ENCODE measurements at regions not wholly inside any gene's neighbourhood (a gene's known extent, or its start where the extent isn't known, plus 50 kb on each side); places are given as distances from the start of the nearest gene placed in this dataset.

DNA sequence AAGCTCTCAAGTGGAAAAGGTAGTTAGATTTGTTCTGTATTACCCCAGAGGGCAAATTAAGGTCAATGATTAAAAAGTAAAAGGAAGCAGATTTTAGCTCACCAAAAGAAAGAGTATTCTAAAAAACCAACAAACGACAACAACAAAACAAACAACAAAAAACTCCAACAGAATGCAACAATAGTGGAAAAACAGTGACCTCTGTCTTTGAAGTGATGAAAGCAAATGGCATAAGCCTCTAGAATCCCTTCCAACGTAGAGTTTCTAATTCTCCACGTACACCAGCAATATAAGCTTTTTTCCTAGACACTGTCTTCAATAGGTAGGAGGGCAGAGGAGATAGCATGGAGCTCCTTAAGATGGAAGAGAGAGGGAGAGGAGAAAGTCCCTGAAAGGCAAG, 359.1 kb downstream of the TTLL7 start:
- TF ChIP-seq, protein P1, sequence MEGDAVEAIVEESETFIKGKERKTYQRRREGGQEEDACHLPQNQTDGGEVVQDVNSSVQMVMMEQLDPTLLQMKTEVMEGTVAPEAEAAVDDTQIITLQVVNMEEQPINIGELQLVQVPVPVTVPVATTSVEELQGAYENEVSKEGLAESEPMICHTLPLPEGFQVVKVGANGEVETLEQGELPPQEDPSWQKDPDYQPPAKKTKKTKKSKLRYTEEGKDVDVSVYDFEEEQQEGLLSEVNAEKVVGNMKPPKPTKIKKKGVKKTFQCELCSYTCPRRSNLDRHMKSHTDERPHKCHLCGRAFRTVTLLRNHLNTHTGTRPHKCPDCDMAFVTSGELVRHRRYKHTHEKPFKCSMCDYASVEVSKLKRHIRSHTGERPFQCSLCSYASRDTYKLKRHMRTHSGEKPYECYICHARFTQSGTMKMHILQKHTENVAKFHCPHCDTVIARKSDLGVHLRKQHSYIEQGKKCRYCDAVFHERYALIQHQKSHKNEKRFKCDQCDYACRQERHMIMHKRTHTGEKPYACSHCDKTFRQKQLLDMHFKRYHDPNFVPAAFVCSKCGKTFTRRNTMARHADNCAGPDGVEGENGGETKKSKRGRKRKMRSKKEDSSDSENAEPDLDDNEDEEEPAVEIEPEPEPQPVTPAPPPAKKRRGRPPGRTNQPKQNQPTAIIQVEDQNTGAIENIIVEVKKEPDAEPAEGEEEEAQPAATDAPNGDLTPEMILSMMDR (IDR thresholded peaks at IDR 0.05 in 4 of 5, conservative IDR thresholded peaks at IDR 0.05 in 1 of 5) = no peak
- no peak for TF ChIP-seq POLR2A (IDR thresholded peaks at IDR 0.05)
- H3K27ac ChIP-seq = no peak overlapping the region
- DNase-seq (no peak), ATAC-seq (no peak)
- no peak overlapping the region for H3K4me3 ChIP-seq
- peaks cover 0 to 3% of the 10 kb centered on the region in 2 donors for H3K4me1 ChIP-seq
- in situ Hi-C loops (cut with MboI; ENCODE audit: low sequenced_read_pairs in 4 of 4) = no loop called here
- no peaks in the 10 kb centered on the region for H3K36me3 ChIP-seq
- intact Hi-C loops (cut with DNase I; ENCODE audit: low total_unique reads) = no loop called here
- H3K27me3 ChIP-seq = no peaks in the 10 kb centered on the region
- H3K9me3 ChIP-seq = no peaks in the 10 kb centered on the region

DNA sequence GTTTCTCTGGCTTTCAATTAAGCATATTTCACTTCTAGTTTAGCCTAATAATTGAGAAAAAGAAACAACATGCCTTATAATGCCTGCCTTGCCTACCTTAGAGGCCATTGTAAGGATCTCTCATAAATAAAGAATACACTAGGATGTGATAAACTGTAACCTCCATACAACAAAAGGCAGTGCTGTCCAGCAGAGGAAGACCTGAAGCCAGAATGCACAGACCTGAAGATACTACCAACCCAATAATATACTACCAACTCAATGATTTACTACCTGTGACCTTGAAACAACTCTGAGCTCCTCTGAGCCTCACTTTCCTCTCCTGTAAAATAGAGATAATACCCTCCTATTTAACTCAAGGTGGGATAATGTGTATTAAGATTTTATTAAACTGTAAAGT, 361.3 kb downstream of the TTLL7 start:
- Histone ChIP-seq H3K4me1 (peaks cover 0 to 3% of the 10 kb centered on the region in 2 donors), H3K27ac (no peak overlapping the region), H3K9me3 (no peaks in the 10 kb centered on the region), H3K36me3 (no peaks in the 10 kb centered on the region), H3K4me3 (no peak overlapping the region), H3K27me3 (no peaks in the 10 kb centered on the region)
- in situ Hi-C loops (cut with MboI; ENCODE audit: low sequenced_read_pairs in 4 of 4) (no loop called here), intact Hi-C loops (cut with DNase I; ENCODE audit: low total_unique reads) (no loop called here)
- TF ChIP-seq, protein P1 (IDR thresholded peaks at IDR 0.05 in 4 of 5, conservative IDR thresholded peaks at IDR 0.05 in 1 of 5) = no peak
- no peak for TF ChIP-seq POLR2A (IDR thresholded peaks at IDR 0.05)
- DNase-seq = no peak
- no peak for ATAC-seq

DNA sequence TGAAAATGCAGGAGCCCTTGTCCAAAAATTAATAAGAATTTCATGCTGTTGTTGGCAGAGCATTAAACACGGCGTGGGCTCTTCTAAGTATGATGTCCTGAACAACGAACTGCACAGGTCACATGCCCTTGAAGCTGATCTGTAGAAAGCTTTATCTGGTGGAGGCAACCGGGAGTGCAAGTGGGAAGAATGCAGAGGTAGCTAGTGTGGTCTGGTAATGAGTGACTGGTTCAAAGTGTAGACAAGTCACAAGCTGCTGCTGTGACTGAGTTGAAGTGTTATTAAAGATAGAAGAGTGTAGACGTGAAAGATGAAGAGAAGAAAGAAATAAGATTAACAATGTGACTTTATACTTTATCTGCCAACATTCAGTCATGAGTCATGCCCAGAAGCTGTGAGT, 361.9 kb downstream of the TTLL7 start:
- TF ChIP-seq POLR2A (IDR thresholded peaks at IDR 0.05) = no peak
- TF ChIP-seq, protein P1 (IDR thresholded peaks at IDR 0.05 in 4 of 5, conservative IDR thresholded peaks at IDR 0.05 in 1 of 5) = no peak
- intact Hi-C loops (cut with DNase I; ENCODE audit: low total_unique reads) (no loop called here), in situ Hi-C loops (cut with MboI; ENCODE audit: low sequenced_read_pairs in 4 of 4) (no loop called here)
- H3K27me3 ChIP-seq = no peaks in the 10 kb centered on the region
- H3K4me1 ChIP-seq = peaks cover 0 to 3% of the 10 kb centered on the region in 2 donors
- ATAC-seq = no peak
- H3K9me3 ChIP-seq = no peaks in the 10 kb centered on the region
- H3K27ac ChIP-seq = no peak overlapping the region
- no peaks in the 10 kb centered on the region for H3K36me3 ChIP-seq
- DNase-seq = no peak
- no peak overlapping the region for H3K4me3 ChIP-seq

DNA sequence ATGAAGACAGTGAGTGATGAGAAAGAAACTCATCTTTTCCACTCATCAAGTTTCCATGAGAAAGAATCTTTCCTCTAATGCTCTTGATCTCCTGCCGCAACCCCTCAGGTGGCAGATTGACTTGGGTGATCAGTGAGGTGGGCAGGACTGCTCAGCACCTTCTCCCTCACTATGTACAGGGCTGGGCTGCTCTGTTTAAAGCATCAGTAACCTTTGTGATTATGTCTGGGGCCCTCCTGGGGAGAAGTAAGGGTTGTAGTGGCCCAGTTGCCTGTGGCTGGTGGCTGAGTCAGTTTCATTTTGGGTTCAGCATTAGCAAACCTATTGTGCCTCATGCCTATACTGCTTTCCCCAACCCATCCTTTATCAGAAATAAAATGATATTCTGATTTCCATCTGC, 366.0 kb downstream of the TTLL7 start:
- ATAC-seq = no peak
- no peak for TF ChIP-seq POLR2A (IDR thresholded peaks at IDR 0.05)
- TF ChIP-seq, protein P1 (IDR thresholded peaks at IDR 0.05 in 4 of 5, conservative IDR thresholded peaks at IDR 0.05 in 1 of 5) = no peak
- Histone ChIP-seq H3K36me3 (no peaks in the 10 kb centered on the region), H3K27me3 (no peaks in the 10 kb centered on the region), H3K4me3 (no peak overlapping the region), H3K27ac (no peak overlapping the region), H3K4me1 (no peaks in the 10 kb centered on the region), H3K9me3 (no peaks in the 10 kb centered on the region)
- intact Hi-C loops (cut with DNase I; ENCODE audit: low total_unique reads) = no loop called here
- DNase-seq = no peak
- in situ Hi-C loops (cut with MboI; ENCODE audit: low sequenced_read_pairs in 4 of 4) = no loop called here

DNA sequence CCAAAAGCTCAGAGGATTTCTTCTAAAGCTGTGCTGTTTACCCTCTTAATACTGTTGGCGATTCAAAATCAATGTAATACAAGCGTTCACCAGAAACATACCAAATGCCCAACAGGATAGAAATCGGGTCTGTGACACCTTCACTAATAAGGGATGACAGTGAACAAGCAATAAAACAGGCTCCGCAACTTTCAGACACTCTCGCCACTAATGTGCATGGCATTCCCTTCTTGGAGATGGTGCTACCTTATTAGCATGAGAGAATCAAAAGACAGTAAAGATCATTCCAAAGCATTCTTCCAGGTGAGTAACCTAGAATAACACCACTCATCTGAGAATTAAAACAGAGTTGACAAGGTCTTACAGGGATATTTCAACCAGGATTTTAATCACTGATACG, 367.1 kb downstream of the TTLL7 start:
- TF ChIP-seq, protein P1 (IDR thresholded peaks at IDR 0.05 in 4 of 5, conservative IDR thresholded peaks at IDR 0.05 in 1 of 5) = no peak
- TF ChIP-seq POLR2A (IDR thresholded peaks at IDR 0.05) = no peak
- Histone ChIP-seq H3K4me1 (no peaks in the 10 kb centered on the region), H3K27ac (no peak overlapping the region), H3K36me3 (no peaks in the 10 kb centered on the region), H3K27me3 (no peaks in the 10 kb centered on the region), H3K4me3 (no peak overlapping the region), H3K9me3 (no peaks in the 10 kb centered on the region)
- DNase-seq (no peak), ATAC-seq (no peak)
- in situ Hi-C loops (cut with MboI; ENCODE audit: low sequenced_read_pairs in 4 of 4) (no loop called here), intact Hi-C loops (cut with DNase I; ENCODE audit: low total_unique reads) (no loop called here)

Data from gastrocnemius medialis (tissue), 4 donors.